HG02678 (cell line): ENCODE measurements at regions not wholly inside any gene's neighbourhood (a gene's known extent, or its start where the extent isn't known, plus 50 kb on each side); places are given as distances from the start of the nearest gene placed in this dataset.

Experiments
- ATAC-seq: cut with Tn5 transposase; IDR thresholded peaks from one replicate; pipeline ENCODE4 v1.9.1; 2021; ENCODE audit warnings: mild to moderate bottlenecking, moderate library complexity; ENCODE audit not compliant: unreplicated experiment

GRCh38 chr5:158140120-158140731 lies 281.3 kb upstream of the CLINT1 start:
- no peak for ATAC-seq

GRCh38 chr5:158139161-158139560 lies 280.2 kb upstream of the CLINT1 start:
- no peak for ATAC-seq

- ATAC-seq: no peak
These were observed 276.8 kb upstream of the CLINT1 start for GRCh38 chr5:158135682-158136179.

GRCh38 chr5:158133369-158133768 lies 274.4 kb upstream of the CLINT1 start:
- no peak for ATAC-seq

- no peak for ATAC-seq
These were observed 268.6 kb upstream of the CLINT1 start for GRCh38 chr5:158127536-158127935.

- ATAC-seq: no peak
These were observed 267.8 kb upstream of the CLINT1 start for GRCh38 chr5:158126442-158127405.

- ATAC-seq: no peak
These were observed 265.8 kb upstream of the CLINT1 start for GRCh38 chr5:158124606-158125316.

- ATAC-seq: no peak
These were observed 264.6 kb upstream of the CLINT1 start for GRCh38 chr5:158123595-158123994.

GRCh38 chr5:158121678-158122077 lies 262.7 kb upstream of the CLINT1 start:
- no peak for ATAC-seq

GRCh38 chr5:158120760-158121159 lies 261.8 kb upstream of the CLINT1 start:
- ATAC-seq: no peak

GRCh38 chr5:158119961-158120723 lies 261.2 kb upstream of the CLINT1 start:
- ATAC-seq: no peak

- ATAC-seq: no peak
These were observed 258.7 kb upstream of the CLINT1 start for GRCh38 chr5:158117467-158118160.

- ATAC-seq: no peak
These were observed 258.0 kb upstream of the CLINT1 start for GRCh38 chr5:158116965-158117364.

- no peak for ATAC-seq
These were observed 256.5 kb upstream of the CLINT1 start for GRCh38 chr5:158115468-158115867.

- no peak for ATAC-seq
These were observed 249.2 kb upstream of the CLINT1 start for GRCh38 chr5:158108177-158108576.

GRCh38 chr5:158100373-158100888 lies 241.5 kb upstream of the CLINT1 start:
- no peak for ATAC-seq

- ATAC-seq: no peak
These were observed 240.7 kb upstream of the CLINT1 start for GRCh38 chr5:158099571-158100105.

GRCh38 chr5:158096835-158097234 lies 237.9 kb upstream of the CLINT1 start:
- ATAC-seq: no peak

- ATAC-seq: no peak
These were observed 227.9 kb upstream of the CLINT1 start for GRCh38 chr5:158086856-158087255.

- no peak for ATAC-seq
These were observed 225.3 kb upstream of the CLINT1 start for GRCh38 chr5:158084292-158084691.
